Panc1 (cell line): ENCODE measurements at regions not wholly inside any gene's neighbourhood (a gene's known extent, or its start where the extent isn't known, plus 50 kb on each side); places are given as distances from the start of the nearest gene placed in this dataset.

Source experiments
- ATAC-seq: fragments of 200-7000 bp; cut with Tn5 transposase; 2 replicates; pipeline ENCODE4 v1.9.1; 2020; ENCODE audit warnings: mild to moderate bottlenecking, moderate library complexity
- BruUV-seq: library from RNA; stranded (reverse); fragments of 400-500 nt; replicated peaks from 2 replicates; lab custom pipeline; 2021; lab: Mats Ljungman, UMichigan
- CTCF ChIA-PET: fragments of 300-600 bp; sonication (Branson Sonifier 250); formaldehyde crosslinking; loops from one replicate; lab custom pipeline; 2022; ENCODE audit warnings: antibody characterized with exemption; lab: Charles Lee
- POLR2A ChIA-PET: fragments of 300-600 bp; sonication (Branson Sonifier 250); formaldehyde crosslinking; loops from one replicate; lab custom pipeline; 2022; ENCODE audit warnings: antibody characterized with exemption; lab: Charles Lee
- DNase-seq: peaks from one replicate; pipeline ENCODE4 v3.0.0-alpha.2; 2010; ENCODE audit warnings: low read depth, low spot score
- H3K27ac ChIP-seq: 2 replicates; pipeline ENCODE4 v1.5.1; 2011; ENCODE audit warnings: mild to moderate bottlenecking, low read length, inconsistent platforms
- H3K27me3 ChIP-seq: fragments of 200-500 bp; sonication (Bioruptor generic); 2 replicates; pipeline ENCODE4 v1.6.0; 2014; ENCODE audit warnings: low read length, inconsistent platforms; ENCODE audit not compliant: control insufficient read depth, insufficient read depth
- H3K36me3 ChIP-seq: fragments of 200-500 bp; sonication (Bioruptor generic); 2 replicates; pipeline ENCODE4 v1.5.1; 2014; ENCODE audit warnings: inconsistent platforms, mild to moderate bottlenecking, low read length, moderate library complexity; ENCODE audit not compliant: control insufficient read depth, insufficient read depth
- H3K4me1 ChIP-seq: 2 replicates; pipeline ENCODE4 v1.5.1; 2011; ENCODE audit warnings: inconsistent platforms, mild to moderate bottlenecking, low read length, moderate library complexity; ENCODE audit not compliant: control insufficient read depth, insufficient read depth
- H3K4me3 ChIP-seq, 2 experiments: 2 replicates each; pipeline ENCODE4 v1.5.1; 2011 to 2012; ENCODE audit warnings: low read depth in 2 of 2, low read length in 2 of 2, mild to moderate bottlenecking in 2 of 2, inconsistent platforms in 1 of 2, moderate library complexity in 1 of 2
- H3K9me3 ChIP-seq: fragments of 200-500 bp; sonication (Bioruptor generic); 2 replicates; pipeline ENCODE4 v1.5.1; 2014; ENCODE audit warnings: low read depth, mild to moderate bottlenecking, inconsistent platforms, low read length, moderate library complexity; ENCODE audit not compliant: control insufficient read depth, insufficient read depth
- CTCF ChIP-seq: fragments of 450-650 bp; IDR thresholded peaks from 2 replicates; pipeline ENCODE4 v1.5.1; 2017; ENCODE audit warnings: mild to moderate bottlenecking
- POLR2AphosphoS5 ChIP-seq: IDR thresholded peaks from 2 replicates; pipeline ENCODE4 v1.6.1; 2012; ENCODE audit warnings: mild to moderate bottlenecking, low read depth, low read length, moderate library complexity
- REST ChIP-seq, 2 experiments: IDR thresholded peaks; 2 replicates each; pipeline ENCODE4 v1.6.1; 2011 to 2012; ENCODE audit warnings: low read depth in 2 of 2, control low read depth in 1 of 2, low read length in 1 of 2, mild to moderate bottlenecking in 1 of 2, moderate library complexity in 1 of 2; ENCODE audit not compliant: insufficient read depth in 1 of 2
- SIN3A ChIP-seq: IDR thresholded peaks from 2 replicates; pipeline ENCODE4 v1.6.1; 2012; ENCODE audit warnings: low read depth, mild to moderate bottlenecking, low read length, moderate library complexity, borderline replicate concordance; ENCODE audit not compliant: insufficient read depth
- TCF7L2 ChIP-seq: IDR thresholded peaks from 2 replicates; pipeline ENCODE4 v1.6.1; 2011; ENCODE audit warnings: mild to moderate bottlenecking, low read depth, low read length, inconsistent platforms
- in situ Hi-C: cut with HindIII; loops from 2 replicates; pipeline ENCODE4 v1.10.0; 2016; ENCODE audit warnings: low sequenced_read_pairs, low pct_unique_long_range_greater_than_20kb
- intact Hi-C: fragments of 100-400 bp; cut with micrococcal nuclease; formaldehyde crosslinking; loops from one replicate; pipeline ENCODE4 v1.10.0; 2022; ENCODE audit not compliant: unreplicated experiment

- no peak for TF ChIP-seq REST (IDR thresholded peaks at IDR 0.05; ENCODE audit: insufficient read depth in 1 of 2, low read depth in 2 of 2, low read length in 1 of 2)
- TF ChIP-seq TCF7L2 = no peak
- no peak for TF ChIP-seq CTCF
- no peak for TF ChIP-seq SIN3A
- no peak for TF ChIP-seq POLR2AphosphoS5
- no peak overlapping the region for H3K4me3 ChIP-seq
- CTCF ChIA-PET = no interaction called here
- no peaks in the 10 kb centered on the region for H3K9me3 ChIP-seq
- POLR2A ChIA-PET = no interaction called here
- ATAC-seq (no peak), DNase-seq (no peak)
- intact Hi-C loops = no loop called here
- in situ Hi-C loops = no loop called here
- H3K27me3 ChIP-seq = no peaks in the 10 kb centered on the region
- no peak overlapping the region for H3K27ac ChIP-seq
- H3K4me1 ChIP-seq = no peaks in the 10 kb centered on the region
- BruUV-seq = no TSS peak
- no peaks in the 10 kb centered on the region for H3K36me3 ChIP-seq
Measured at GRCh38 chr5:166746506-166746905, 1544.9 kb upstream of the WWC1 start.

- BruUV-seq = no TSS peak
- TF ChIP-seq POLR2AphosphoS5 (no peak), CTCF (no peak), TCF7L2 (no peak), SIN3A (no peak), REST (IDR thresholded peaks at IDR 0.05; ENCODE audit: insufficient read depth in 1 of 2, low read depth in 2 of 2, low read length in 1 of 2) (no peak)
- DNase-seq (no peak), ATAC-seq (no peak)
- H3K9me3 ChIP-seq = no peaks in the 10 kb centered on the region
- ChIA-PET CTCF (no interaction called here), POLR2A (no interaction called here)
- no peak overlapping the region for H3K4me3 ChIP-seq
- no peaks in the 10 kb centered on the region for H3K4me1 ChIP-seq
- intact Hi-C loops = no loop called here
- in situ Hi-C loops = no loop called here
- no peak overlapping the region for H3K27ac ChIP-seq
- H3K36me3 ChIP-seq = no peaks in the 10 kb centered on the region
- no peaks in the 10 kb centered on the region for H3K27me3 ChIP-seq
Measured at GRCh38 chr5:166750376-166750775, 1541.1 kb upstream of the WWC1 start.
